HepG2 (cell line): ENCODE measurements at regions not wholly inside any gene's neighbourhood (a gene's known extent, or its start where the extent isn't known, plus 50 kb on each side); places are given as distances from the start of the nearest gene placed in this dataset.

Source experiments
- ATAC-seq: fragments of 200-7000 bp; cut with Tn5 transposase; 3 replicates; pipeline ENCODE4 v1.9.1; 2020; ENCODE audit warnings: mild to moderate bottlenecking, moderate library complexity
- BruUV-seq: library from RNA; stranded (reverse); fragments of 400-500 nt; replicated peaks from 2 replicates; lab custom pipeline; 2021; lab: Mats Ljungman, UMichigan
- CTCF ChIA-PET: fragments of 300-600 bp; formaldehyde crosslinking; extraction: SDS; loops from one replicate; lab custom pipeline; 2021; ENCODE audit warnings: low total read pairs, inconsistent platforms, low intra/inter-chr PET ratio; lab: Yijun Ruan, JAX
- POLR2A ChIA-PET: fragments of 350-600 bp; sonication (Branson Sonifier 250); formaldehyde crosslinking; loops from one replicate; lab custom pipeline; 2020; ENCODE audit warnings: antibody characterized with exemption, inconsistent platforms; lab: Yijun Ruan, JAX
- DNase-seq: peaks from one replicate; pipeline ENCODE4 v3.0.0-alpha.2; 2015; ENCODE audit warnings: low spot score
- FAIRE-seq: peaks from 3 replicates; lab custom pipeline; 2011; peaks lifted over from hg19 to GRCh38; lab: Jason Lieb, UNC
- H2AFZ ChIP-seq: one replicate; pipeline ENCODE4 v1.6.1; 2011; ENCODE audit warnings: low read length, inconsistent platforms
- H3K27ac ChIP-seq: fragments of 300-600 bp; 3 replicates; pipeline ENCODE4 v1.8.0; 2011; ENCODE audit warnings: mixed run types, mild to moderate bottlenecking, mixed read lengths, low read length, inconsistent platforms; ENCODE audit not compliant: insufficient read depth; ENCODE audit errors: extremely low read length
- H3K27me3 ChIP-seq, 2 experiments: fragments of 200-600 bp in 1 of 2; 2 replicates in 1 of 2; 3 replicates in 1 of 2; pipeline versions ENCODE4 v1.6.0 to v1.8.0; 2011; ENCODE audit warnings: low read length in 2 of 2, mild to moderate bottlenecking in 2 of 2, moderate library complexity in 2 of 2, inconsistent platforms in 1 of 2; ENCODE audit not compliant: insufficient read depth in 2 of 2, control insufficient read depth in 1 of 2
- H3K36me3 ChIP-seq, 2 experiments: fragments of 200-600 bp in 1 of 2; replicated peaks in 1 of 2; 2 replicates in 1 of 2; 3 replicates in 1 of 2; pipeline versions ENCODE4 v1.5.1 to v1.8.0; 2011; ENCODE audit warnings: low read length in 2 of 2, inconsistent platforms in 1 of 2; ENCODE audit not compliant: insufficient read depth in 2 of 2, control insufficient read depth in 1 of 2
- H3K4me1 ChIP-seq: 2 replicates; pipeline ENCODE4 v1.5.1; 2012; ENCODE audit warnings: low read length, inconsistent platforms; ENCODE audit not compliant: insufficient read depth
- H3K4me2 ChIP-seq: 2 replicates; pipeline ENCODE4 v1.6.0; 2011; ENCODE audit warnings: low read depth, low read length, inconsistent platforms
- H3K4me3 ChIP-seq, 3 experiments: fragments of 200-600 bp in 1 of 3; sonication (generic), shearing (Covaris generic) in 1 of 3; replicated peaks in 1 of 3; 2 replicates each; pipeline ENCODE4 v1.5.1; 2011 to 2016; ENCODE audit warnings: low read length in 3 of 3, inconsistent platforms in 2 of 3, low read depth in 2 of 3, mild to moderate bottlenecking in 2 of 3, control low read depth in 1 of 3, mixed read lengths in 1 of 3; ENCODE audit not compliant: insufficient read depth in 1 of 3
- H3K79me2 ChIP-seq: one replicate; pipeline ENCODE4 v1.6.1; 2011; ENCODE audit warnings: low read length, inconsistent platforms; ENCODE audit not compliant: insufficient read depth
- H3K9ac ChIP-seq: 2 replicates; pipeline ENCODE4 v1.6.0; 2011; ENCODE audit warnings: mild to moderate bottlenecking, low read depth, low read length, inconsistent platforms; ENCODE audit not compliant: insufficient read depth
- H3K9me3 ChIP-seq: 2 replicates; pipeline ENCODE4 v1.5.1; 2012; ENCODE audit warnings: mild to moderate bottlenecking, low read length
- H4K20me1 ChIP-seq: 2 replicates; pipeline ENCODE4 v1.6.0; 2011; ENCODE audit warnings: inconsistent platforms, mild to moderate bottlenecking, low read length, moderate library complexity; ENCODE audit not compliant: insufficient read depth
- EZH2 ChIP-seq: conservative IDR thresholded peaks from 2 replicates; pipeline ENCODE4 v1.6.1; 2012; ENCODE audit warnings: mild to moderate bottlenecking, low read depth, low read length, moderate library complexity
- GTF3A ChIP-seq: sonication (generic); formaldehyde crosslinking; conservative IDR thresholded peaks from 2 replicates; pipeline ENCODE4 v1.4.0; 2020; ENCODE audit warnings: mild to moderate bottlenecking, missing genetic modification reagents
- IRF9 ChIP-seq: sonication (generic); formaldehyde crosslinking; IDR thresholded peaks from 2 replicates; pipeline ENCODE4 v1.8.0; 2022; ENCODE audit warnings: missing genetic modification reagents, mild to moderate bottlenecking, borderline replicate concordance
- ISX ChIP-seq: sonication (generic); formaldehyde crosslinking; conservative IDR thresholded peaks from 2 replicates; pipeline ENCODE4 v1.5.0; 2020; ENCODE audit warnings: missing genetic modification reagents
- KAT7 ChIP-seq: IDR thresholded peaks from 2 replicates; pipeline ENCODE4 v1.6.1; 2018; ENCODE audit warnings: borderline replicate concordance, missing compliant biosample characterization
- PAX8 ChIP-seq: sonication (generic); formaldehyde crosslinking; IDR thresholded peaks from 2 replicates; pipeline ENCODE4 v1.8.0; 2022; ENCODE audit warnings: mild to moderate bottlenecking, missing genetic modification reagents, borderline replicate concordance
- SRY ChIP-seq: sonication (generic); formaldehyde crosslinking; IDR thresholded peaks from 2 replicates; pipeline ENCODE4 v1.8.0; 2022; ENCODE audit warnings: mild to moderate bottlenecking, missing genetic modification reagents
- TOPORS ChIP-seq: sonication (generic); formaldehyde crosslinking; IDR thresholded peaks from 2 replicates; pipeline ENCODE4 v1.8.0; 2023; ENCODE audit warnings: mild to moderate bottlenecking, missing genetic modification reagents
- U2AF2 ChIP-seq: fragments of 200-400 bp; formaldehyde crosslinking; IDR thresholded peaks from 2 replicates; pipeline ENCODE4 v1.6.1; 2017; ENCODE audit warnings: low read depth, mild to moderate bottlenecking, low read length
- ZBTB25 ChIP-seq: IDR thresholded peaks from 2 replicates; pipeline ENCODE4 v1.6.1; 2018; ENCODE audit warnings: missing genetic modification reagents
- ZBTB43 ChIP-seq: sonication (generic); formaldehyde crosslinking; conservative IDR thresholded peaks from 2 replicates; pipeline ENCODE4 v1.4.0; 2020; ENCODE audit warnings: missing genetic modification reagents
- ZNF512 ChIP-seq: sonication (generic); formaldehyde crosslinking; IDR thresholded peaks from 2 replicates; pipeline ENCODE4 v1.4.0; 2020; ENCODE audit warnings: mild to moderate bottlenecking, missing genetic modification reagents
- ZSCAN5A ChIP-seq: sonication (generic); formaldehyde crosslinking; IDR thresholded peaks from 2 replicates; pipeline ENCODE4 v1.8.0; 2022; ENCODE audit warnings: mild to moderate bottlenecking, missing genetic modification reagents, borderline replicate concordance
- ZUFSP ChIP-seq: sonication (generic); formaldehyde crosslinking; IDR thresholded peaks from 2 replicates; pipeline ENCODE4 v1.9.0; 2021; ENCODE audit warnings: missing genetic modification reagents, mild to moderate bottlenecking, borderline replicate concordance
- WGBS: methylation state at CpG from one replicate; pipeline ENCODE4 v1.1.6; 2017; ENCODE audit warnings: low lambda C conversion rate; 5-methylcytosine and 5-hydroxymethylcytosine counted together
- in situ Hi-C: cut with HindIII; loops from 2 replicates; pipeline ENCODE4 v1.10.0; 2017; ENCODE audit warnings: low pct_unique_long_range_greater_than_20kb; ENCODE audit not compliant: extremely low pct_ligation_motif_present
- intact Hi-C: fragments of 100-400 bp; cut with micrococcal nuclease; formaldehyde crosslinking; loops from one replicate; pipeline ENCODE4 v1.10.0; 2022; ENCODE audit not compliant: unreplicated experiment

- TF ChIP-seq ZUFSP (CRISPR knock-in tag) = no peak
- no peak for TF ChIP-seq IRF9
These were observed 328.9 kb downstream of the ZEB2 start (continued) for GRCh38 chr2:144190908-144191605.

- Histone ChIP-seq H2AFZ (no peak overlapping the region), H4K20me1 (no peaks in the 10 kb centered on the region), H3K36me3 (no peaks in the 10 kb centered on the region), H3K79me2 (no peaks in the 10 kb centered on the region), H3K4me3 (no peak overlapping the region), H3K4me2 (no peak overlapping the region), H3K9me3 (no peaks in the 10 kb centered on the region), H3K27ac (no peak overlapping the region), H3K9ac (no peak overlapping the region), H3K27me3 (no peaks in the 10 kb centered on the region), H3K4me1 (no peaks in the 10 kb centered on the region)
- POLR2A ChIA-PET = no interaction called here
- DNase-seq (no peak), ATAC-seq (no peak), FAIRE-seq (no peak)
- BruUV-seq = no TSS peak
- CTCF ChIA-PET = no interaction called here
- in situ Hi-C loops = no loop called here
- 94% methylated on average over 9 of the region's 9 CpGs for WGBS
- intact Hi-C loops = no loop called here
- TF ChIP-seq ISX (CRISPR knock-in tag) = no peak
- TF ChIP-seq SRY = no peak
- no peak for TF ChIP-seq KAT7 (CRISPR knock-in tag)
- TF ChIP-seq ZNF512 (CRISPR knock-in tag) = no peak
- no peak for TF ChIP-seq TOPORS
- TF ChIP-seq PAX8 = no peak
- no peak for TF ChIP-seq U2AF2
- TF ChIP-seq GTF3A (CRISPR knock-in tag) = no peak
- TF ChIP-seq EZH2 = no peak
- TF ChIP-seq ZSCAN5A (CRISPR knock-in tag) = no peak
- no peak for TF ChIP-seq ZBTB43 (CRISPR knock-in tag)
- TF ChIP-seq ZBTB25 (CRISPR knock-in tag) = no peak
These were observed 336.2 kb downstream of the ZEB2 start for GRCh38 chr2:144183727-144184126.
